Spleen (tissue), 7 donors: ENCODE measurements at regions not wholly inside any gene's neighbourhood (a gene's known extent, or its start where the extent isn't known, plus 50 kb on each side); places are given as distances from the start of the nearest gene placed in this dataset.

ENCODE experiments used
- CTCF ChIP-seq, 11 experiments: fragments of 200-600 bp in 7 of 11; fragments of 450-650 bp in 4 of 11; sonication (generic) in 4 of 11; IDR thresholded peaks in 8 of 11; conservative IDR thresholded peaks in 3 of 11; 1 replicate in 7 of 11; 2 replicates in 4 of 11; pipeline versions ENCODE4 v1.4.0 to v1.8.0; 2016 to 2021; ENCODE audit warnings: antibody characterized with exemption in 11 of 11, inconsistent platforms in 4 of 11, mild to moderate bottlenecking in 1 of 11
- POLR2A ChIP-seq, 3 donors: fragments of 450-650 bp; IDR thresholded peaks; one replicate each; pipeline ENCODE4 v1.5.1; 2017; ENCODE audit warnings: antibody characterized with exemption in 3 of 3, mild to moderate bottlenecking in 1 of 3
- POLR2AphosphoS5 ChIP-seq, 3 donors: sonication (generic); formaldehyde crosslinking; IDR thresholded peaks; one replicate each; pipeline ENCODE4 v1.5.1; 2017; ENCODE audit warnings: antibody characterized with exemption in 3 of 3
- donor health status: DM: no; HTN: no; CAD: no; lungs with moderate emphysema.
- donor health status: DM: no; HTN: no; CAD: no.
- donor health status: DM: no; HTN: no; CAD: no.

- no peak for TF ChIP-seq CTCF (IDR thresholded peaks at IDR 0.05 in 8 of 11, conservative IDR thresholded peaks at IDR 0.05 in 3 of 11)
- no peak for TF ChIP-seq POLR2AphosphoS5 (IDR thresholded peaks at IDR 0.05)
- no peak for TF ChIP-seq POLR2A (IDR thresholded peaks at IDR 0.05)
Measured at GRCh38 chr4:24104158-24104565, 214.3 kb upstream of the PPARGC1A start.
